IPS-15b (cell line): ENCODE measurements at regions not wholly inside any gene's neighbourhood (a gene's known extent, or its start where the extent isn't known, plus 50 kb on each side); places are given as distances from the start of the nearest gene placed in this dataset.
"Not testable (repeated sequence)": the region's sequence is repeated elsewhere in the genome, so short reads cannot be mapped to it uniquely, and the experiment has no call there.

Source experiments
- H3K27me3 ChIP-seq: one replicate; pipeline ENCODE4 v1.6.1; 2013; ENCODE audit warnings: low read length; ENCODE audit not compliant: control insufficient read depth, insufficient read depth
- H3K36me3 ChIP-seq: one replicate; pipeline ENCODE4 v1.6.1; 2013; ENCODE audit warnings: low read length; ENCODE audit not compliant: control insufficient read depth, insufficient read depth
- H3K4me1 ChIP-seq: one replicate; pipeline ENCODE4 v1.6.1; 2013; ENCODE audit warnings: mild to moderate bottlenecking, low read length; ENCODE audit not compliant: control insufficient read depth, insufficient read depth
- H3K4me3 ChIP-seq: one replicate; pipeline ENCODE4 v1.5.1; 2013; ENCODE audit warnings: low read depth, low read length
- H3K9ac ChIP-seq: one replicate; pipeline ENCODE4 v1.6.1; 2013; ENCODE audit warnings: low read depth, mild to moderate bottlenecking, low read length
- H3K9me3 ChIP-seq: one replicate; pipeline ENCODE4 v1.6.1; 2013; ENCODE audit warnings: mild to moderate bottlenecking, low read length; ENCODE audit not compliant: control insufficient read depth, insufficient read depth

- Histone ChIP-seq H3K4me1 (no peaks in the 10 kb centered on the region), H3K36me3 (no peaks in the 10 kb centered on the region), H3K27me3 (no peaks in the 10 kb centered on the region), H3K9ac (no peak overlapping the region), H3K9me3 (no peaks in the 10 kb centered on the region), H3K4me3 (no peak overlapping the region)
Observed at GRCh38 chr16:61421111-61421510, 615.1 kb downstream of the CDH8 start.

- Histone ChIP-seq H3K4me1 (no peaks in the 10 kb centered on the region), H3K36me3 (no peaks in the 10 kb centered on the region), H3K4me3 (no peak overlapping the region), H3K9me3 (no peaks in the 10 kb centered on the region), H3K27me3 (no peaks in the 10 kb centered on the region), H3K9ac (no peak overlapping the region)
Observed at GRCh38 chr16:61419791-61420190, 616.4 kb downstream of the CDH8 start.

GRCh38 chr16:61418802-61419201 is 617.4 kb downstream of the CDH8 start:
- H3K27me3 ChIP-seq, H3K4me1 ChIP-seq, H3K9ac ChIP-seq, H3K4me3 ChIP-seq, H3K9me3 ChIP-seq, H3K36me3 ChIP-seq: not testable (repeated sequence)

DNA sequence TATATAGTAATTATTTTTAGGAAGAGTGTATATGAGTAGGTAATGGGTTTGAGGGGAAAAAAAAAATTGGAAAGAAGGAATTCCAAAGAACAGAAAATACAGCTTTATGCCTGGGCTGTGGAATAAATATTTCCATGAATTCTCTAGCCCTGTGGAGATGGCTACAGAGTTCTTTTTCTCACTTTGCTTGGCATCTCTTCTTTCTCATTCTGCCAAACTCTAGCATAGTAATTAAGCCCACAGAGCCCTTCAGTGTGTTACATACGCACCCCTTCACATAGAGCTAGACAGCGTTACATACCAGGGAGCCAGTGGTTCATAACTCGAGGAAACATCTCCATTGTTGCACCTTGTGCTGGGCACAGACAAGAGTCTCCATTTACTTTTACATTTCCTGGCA is 621.1 kb downstream of the CDH8 start:
- Histone ChIP-seq H3K36me3 (no peaks in the 10 kb centered on the region), H3K9ac (no peak overlapping the region), H3K27me3 (no peaks in the 10 kb centered on the region), H3K4me3 (no peak overlapping the region), H3K9me3 (no peaks in the 10 kb centered on the region), H3K4me1 (no peaks in the 10 kb centered on the region)

- H3K9ac ChIP-seq = no peak overlapping the region
- no peaks in the 10 kb centered on the region for H3K27me3 ChIP-seq
- H3K9me3 ChIP-seq = no peaks in the 10 kb centered on the region
- H3K4me3 ChIP-seq = no peak overlapping the region
- H3K4me1 ChIP-seq = no peaks in the 10 kb centered on the region
- no peaks in the 10 kb centered on the region for H3K36me3 ChIP-seq
Observed at GRCh38 chr16:61413021-61413420, 623.2 kb downstream of the CDH8 start.

DNA sequence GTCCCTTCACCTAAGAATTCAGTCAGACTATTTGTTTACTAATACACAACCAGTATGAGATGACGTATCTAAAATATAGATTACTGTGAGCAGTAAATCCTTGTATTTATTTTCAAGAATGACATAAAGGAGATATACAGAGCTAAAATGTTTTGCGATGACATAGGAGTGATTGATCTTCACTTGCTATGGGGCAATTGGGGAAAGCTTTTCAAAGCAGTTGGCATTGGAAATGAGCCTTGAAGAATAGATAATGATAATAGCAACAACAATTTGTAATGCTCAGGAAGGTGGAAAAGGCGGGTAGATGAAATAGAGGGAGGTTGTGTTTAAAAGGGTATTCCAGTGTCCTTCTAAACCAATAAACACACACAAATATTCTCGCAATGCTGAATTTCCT is 623.7 kb downstream of the CDH8 start:
- no peaks in the 10 kb centered on the region for H3K4me1 ChIP-seq
- H3K4me3 ChIP-seq = no peak overlapping the region
- H3K36me3 ChIP-seq = no peaks in the 10 kb centered on the region
- H3K9ac ChIP-seq = no peak overlapping the region
- H3K9me3 ChIP-seq = no peaks in the 10 kb centered on the region
- H3K27me3 ChIP-seq = no peaks in the 10 kb centered on the region

DNA sequence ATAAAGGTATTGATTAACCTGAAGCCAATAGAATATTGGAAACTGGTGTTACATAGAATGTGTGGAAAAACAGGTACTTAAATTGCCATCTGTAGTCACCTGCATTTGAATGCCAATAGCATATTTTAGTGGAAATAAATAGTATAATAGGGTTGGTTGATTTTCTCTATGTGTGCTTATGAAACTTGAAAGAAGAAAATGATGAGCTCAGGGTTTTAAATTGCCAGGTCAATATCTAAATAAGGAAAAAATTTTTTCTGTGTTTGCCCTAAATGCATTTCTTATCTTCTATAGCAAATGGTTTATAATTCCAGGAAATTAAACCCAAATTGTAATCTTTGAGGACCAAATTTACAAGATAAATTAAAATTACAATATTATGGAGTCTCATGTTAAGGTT is 626.6 kb downstream of the CDH8 start:
- no peaks in the 10 kb centered on the region for H3K27me3 ChIP-seq
- H3K4me3 ChIP-seq = no peak overlapping the region
- H3K4me1 ChIP-seq = no peaks in the 10 kb centered on the region
- H3K9ac ChIP-seq = no peak overlapping the region
- no peaks in the 10 kb centered on the region for H3K9me3 ChIP-seq
- H3K36me3 ChIP-seq = no peaks in the 10 kb centered on the region

DNA sequence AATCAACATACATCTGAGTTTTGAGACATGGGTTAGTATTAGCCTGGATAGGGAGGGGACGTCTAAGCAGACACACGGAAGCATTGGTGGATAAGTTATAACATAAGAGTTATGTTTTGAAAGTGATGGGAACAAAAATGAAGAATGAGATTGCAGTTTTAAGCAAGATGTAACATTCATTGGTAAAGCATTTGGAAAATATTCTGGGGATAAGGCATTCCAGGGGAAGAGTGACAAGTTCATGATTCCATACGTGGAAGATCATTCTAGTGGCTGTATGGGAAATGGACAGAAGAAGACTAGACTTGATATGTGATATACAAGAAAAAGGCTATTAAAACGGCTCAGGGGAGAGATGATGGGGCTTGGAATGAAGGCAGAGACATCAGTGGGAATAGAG is 632.9 kb downstream of the CDH8 start:
- Histone ChIP-seq H3K4me1 (no peaks in the 10 kb centered on the region), H3K4me3 (no peak overlapping the region), H3K9ac (no peak overlapping the region), H3K36me3 (no peaks in the 10 kb centered on the region), H3K9me3 (no peaks in the 10 kb centered on the region), H3K27me3 (no peaks in the 10 kb centered on the region)

DNA sequence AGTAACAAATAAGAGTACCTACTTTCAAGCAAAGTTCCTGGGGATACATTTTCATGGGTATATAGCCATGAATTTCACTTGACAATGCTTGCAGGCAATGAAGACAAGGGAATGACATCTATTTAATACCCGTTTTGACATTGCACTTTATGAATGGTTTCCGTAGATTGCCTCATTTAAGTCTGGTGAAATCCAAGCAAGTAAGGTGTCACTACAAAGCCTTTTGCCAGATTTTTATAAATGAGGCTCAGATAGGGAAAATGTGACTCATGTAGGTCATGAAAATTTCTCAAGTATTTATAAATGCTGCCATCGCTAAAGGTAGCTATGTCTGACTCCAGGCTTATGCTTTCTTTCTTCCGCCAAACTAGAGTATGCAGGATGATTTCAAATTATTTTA is 644.3 kb downstream of the CDH8 start:
- H3K4me1 ChIP-seq = no peaks in the 10 kb centered on the region
- H3K4me3 ChIP-seq = no peak overlapping the region
- H3K36me3 ChIP-seq = no peaks in the 10 kb centered on the region
- H3K27me3 ChIP-seq = no peaks in the 10 kb centered on the region
- no peak overlapping the region for H3K9ac ChIP-seq
- H3K9me3 ChIP-seq = no peaks in the 10 kb centered on the region

- Histone ChIP-seq H3K9ac (no peak overlapping the region), H3K36me3 (no peaks in the 10 kb centered on the region), H3K4me3 (no peak overlapping the region)
Observed at GRCh38 chr16:61390965-61391637, 645.1 kb downstream of the CDH8 start.

DNA sequence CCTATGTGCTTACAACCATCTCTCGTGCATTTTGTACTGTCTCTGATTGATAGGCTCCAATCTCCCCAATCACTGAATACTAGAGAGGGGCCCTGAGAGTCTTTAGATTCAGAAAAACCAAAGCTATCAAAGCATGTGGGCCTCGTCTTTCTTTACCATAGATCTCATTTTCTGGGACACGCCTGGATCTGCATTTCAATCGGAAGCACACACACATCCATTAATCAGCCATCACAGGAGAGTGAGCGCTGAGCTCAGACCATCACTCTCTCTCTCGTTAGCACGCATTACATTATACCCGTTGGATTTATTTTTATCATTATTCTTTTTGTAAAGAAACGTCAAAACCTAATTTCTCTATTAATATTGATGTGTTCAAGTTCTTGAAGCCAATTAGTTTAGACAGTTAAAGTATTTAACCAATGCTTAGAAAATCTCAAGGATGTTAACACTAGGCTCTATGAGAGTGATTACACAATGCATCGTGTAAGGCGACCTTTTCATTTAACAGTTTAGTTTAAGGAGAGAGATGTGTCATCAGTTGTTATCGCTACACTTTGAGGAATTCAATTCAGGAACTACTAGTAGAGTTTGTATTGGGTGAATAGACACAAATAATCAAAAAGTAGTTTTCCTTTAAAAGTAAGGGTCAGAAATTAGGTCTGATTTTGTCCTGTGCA is 650.7 kb downstream of the CDH8 start:
- no peaks in the 10 kb centered on the region for H3K27me3 ChIP-seq
- H3K4me3 ChIP-seq = no peak overlapping the region
- H3K9ac ChIP-seq = no peak overlapping the region
- no peaks in the 10 kb centered on the region for H3K4me1 ChIP-seq
- no peaks in the 10 kb centered on the region for H3K36me3 ChIP-seq
- no peaks in the 10 kb centered on the region for H3K9me3 ChIP-seq

More at GRCh38 chr16:61390965-61391637, 645.1 kb downstream of the CDH8 start:
- Histone ChIP-seq H3K4me1 (no peaks in the 10 kb centered on the region), H3K27me3 (no peaks in the 10 kb centered on the region), H3K9me3 (no peaks in the 10 kb centered on the region)

DNA sequence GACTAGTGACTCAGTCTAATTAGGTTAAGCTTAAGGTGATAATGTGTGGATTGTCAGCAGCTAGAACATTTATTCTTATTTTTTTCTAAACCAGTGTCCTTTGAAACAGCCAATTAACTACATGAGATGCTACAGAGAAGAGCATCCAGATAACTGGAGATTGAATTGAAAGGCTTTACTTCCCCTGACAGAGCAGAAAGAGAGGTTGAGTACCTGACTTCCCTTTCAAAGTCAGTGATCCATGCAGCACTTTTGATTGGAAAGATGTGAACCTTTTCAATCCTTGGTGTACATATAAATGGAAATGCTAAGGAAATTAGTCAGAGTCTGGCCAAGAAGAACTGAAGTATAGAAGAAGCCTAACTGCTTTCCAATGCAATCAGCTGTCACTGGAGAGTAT is 653.8 kb downstream of the CDH8 start:
- Histone ChIP-seq H3K27me3 (no peaks in the 10 kb centered on the region), H3K9me3 (no peaks in the 10 kb centered on the region), H3K4me3 (no peak overlapping the region), H3K4me1 (no peaks in the 10 kb centered on the region), H3K9ac (no peak overlapping the region), H3K36me3 (no peaks in the 10 kb centered on the region)
